Neuronal stem cell (in vitro differentiated cells): ENCODE measurements at regions not wholly inside any gene's neighbourhood (a gene's known extent, or its start where the extent isn't known, plus 50 kb on each side); places are given as distances from the start of the nearest gene placed in this dataset.

Experiments
- DNase-seq: peaks from one replicate; pipeline ENCODE4 v3.0.0-alpha.2; 2013; ENCODE audit warnings: low spot score
- H2AFZ ChIP-seq: one replicate; pipeline ENCODE4 v1.6.1; 2013; ENCODE audit warnings: mild to moderate bottlenecking, low read length, inconsistent platforms
- H2AK5ac ChIP-seq: 2 replicates; pipeline ENCODE4 v1.6.1; 2013; ENCODE audit warnings: low read depth, mild to moderate bottlenecking, inconsistent platforms, low read length, moderate library complexity, mixed read lengths
- H2BK120ac ChIP-seq: 2 replicates; pipeline ENCODE4 v1.6.1; 2013; ENCODE audit warnings: low read depth, mild to moderate bottlenecking, inconsistent platforms, low read length, moderate library complexity, mixed read lengths
- H2BK12ac ChIP-seq: one replicate; pipeline ENCODE4 v1.6.1; 2013; ENCODE audit warnings: low read length, inconsistent platforms
- H2BK15ac ChIP-seq: 2 replicates; pipeline ENCODE4 v1.6.1; 2013; ENCODE audit warnings: mild to moderate bottlenecking, low read length, inconsistent platforms, mixed read lengths
- H2BK5ac ChIP-seq: one replicate; pipeline ENCODE4 v1.6.1; 2013; ENCODE audit warnings: inconsistent platforms, mild to moderate bottlenecking, low read length, moderate library complexity
- H3K14ac ChIP-seq: one replicate; pipeline ENCODE4 v1.6.1; 2013; ENCODE audit warnings: low read length, inconsistent platforms
- H3K18ac ChIP-seq: 2 replicates; pipeline ENCODE4 v1.6.1; 2013; ENCODE audit warnings: low read length, inconsistent platforms
- H3K23ac ChIP-seq: 2 replicates; pipeline ENCODE4 v1.6.1; 2013; ENCODE audit warnings: low read depth, mild to moderate bottlenecking, mixed read lengths, low read length, inconsistent platforms; ENCODE audit not compliant: poor library complexity
- H3K27ac ChIP-seq: replicated peaks from 3 replicates; pipeline ENCODE4 v1.5.1; 2013; ENCODE audit warnings: low read length, inconsistent platforms
- H3K27me3 ChIP-seq, 3 experiments: 2 replicates each; pipeline ENCODE4 v1.6.1; 2013; ENCODE audit warnings: low read length in 3 of 3, mild to moderate bottlenecking in 2 of 3, inconsistent platforms in 1 of 3, low read depth in 1 of 3, mixed read lengths in 1 of 3, moderate library complexity in 1 of 3; ENCODE audit not compliant: control insufficient read depth in 3 of 3, insufficient read depth in 3 of 3
- H3K36me3 ChIP-seq, 2 donors: replicated peaks in 1 of 2; 2 replicates each; pipeline ENCODE4 v1.6.1; 2013; ENCODE audit warnings: low read length in 2 of 2; ENCODE audit not compliant: control insufficient read depth in 2 of 2, insufficient read depth in 2 of 2
- H3K4ac ChIP-seq: 2 replicates; pipeline ENCODE4 v1.6.1; 2013; ENCODE audit warnings: inconsistent platforms, mild to moderate bottlenecking, low read length, moderate library complexity
- H3K4me1 ChIP-seq, 2 donors: 1 replicate in 1 of 2; 2 replicates in 1 of 2; pipeline ENCODE4 v1.6.1; 2013; ENCODE audit warnings: low read length in 2 of 2, low read depth in 1 of 2; ENCODE audit not compliant: control insufficient read depth in 2 of 2, insufficient read depth in 1 of 2
- H3K4me2 ChIP-seq: one replicate; pipeline ENCODE4 v1.6.1; 2013; ENCODE audit warnings: mild to moderate bottlenecking, low read length, inconsistent platforms; ENCODE audit not compliant: insufficient read depth, poor library complexity, severe bottlenecking
- H3K4me3 ChIP-seq, 2 donors: 2 replicates each; pipeline ENCODE4 v1.5.1; 2013; ENCODE audit warnings: low read length in 2 of 2, mild to moderate bottlenecking in 2 of 2, inconsistent platforms in 1 of 2, moderate library complexity in 1 of 2
- H3K79me1 ChIP-seq: one replicate; pipeline ENCODE4 v1.6.1; 2013; ENCODE audit warnings: low read depth, mild to moderate bottlenecking, inconsistent platforms, low read length, moderate library complexity
- H3K9ac ChIP-seq: one replicate; pipeline ENCODE4 v1.6.1; 2013; ENCODE audit warnings: mild to moderate bottlenecking, low read depth, low read length, inconsistent platforms; ENCODE audit not compliant: poor library complexity
- H3K9me3 ChIP-seq, 2 donors: replicated peaks in 1 of 2; 2 replicates each; pipeline versions ENCODE3 to v1.6.1; 2013; ENCODE audit warnings: low read length in 2 of 2, mild to moderate bottlenecking in 2 of 2, inconsistent platforms in 1 of 2, low read depth in 1 of 2, mixed read lengths in 1 of 2, moderate library complexity in 1 of 2; ENCODE audit not compliant: control insufficient read depth in 2 of 2, insufficient read depth in 1 of 2
- H4K8ac ChIP-seq: one replicate; pipeline ENCODE4 v1.6.1; 2013; ENCODE audit warnings: low read depth, mild to moderate bottlenecking, inconsistent platforms, low read length, moderate library complexity
- H4K91ac ChIP-seq: one replicate; pipeline ENCODE4 v1.6.1; 2013; ENCODE audit warnings: low read length, low read depth, mild to moderate bottlenecking, inconsistent platforms; ENCODE audit not compliant: poor library complexity
- WGBS, 2 donors: extraction: QIAGEN DNeasy Blood & Tissue Kit; methylation state at CpG; one replicate each; pipeline ENCODE4 v1.1.7; 2013; ENCODE audit warnings: missing lambda C conversion rate in 2 of 2, mixed read lengths in 1 of 2; ENCODE audit not compliant: insufficient read length in 2 of 2, insufficient replicate concordance in 1 of 2; ENCODE audit errors: extremely low coverage in 2 of 2; 5-methylcytosine and 5-hydroxymethylcytosine counted together

- no CpG with 5 or more reads among the region's 3 CpGs for WGBS, 2 donors
- no peak overlapping the region for H3K18ac ChIP-seq
- no peak overlapping the region for H2BK12ac ChIP-seq
- DNase-seq: no peak
- no peak overlapping the region for H2BK120ac ChIP-seq
- H2AFZ ChIP-seq: no peak overlapping the region
- H3K36me3 ChIP-seq: no peaks in the 10 kb centered on the region
- no peak overlapping the region for H4K8ac ChIP-seq
- H3K23ac ChIP-seq: no peak overlapping the region
- no peak overlapping the region for H3K9ac ChIP-seq
- H2AK5ac ChIP-seq: no peak overlapping the region
- H3K9me3 ChIP-seq: no peaks in the 10 kb centered on the region
- H3K4ac ChIP-seq: no peak overlapping the region
- H3K27ac ChIP-seq: no peak overlapping the region
- H3K4me2 ChIP-seq: no peak overlapping the region
- no peaks in the 10 kb centered on the region for H3K27me3 ChIP-seq
- H3K4me1 ChIP-seq: peaks cover 0 to 3% of the 10 kb centered on the region in 2 donors
- H3K14ac ChIP-seq: no peak overlapping the region
- no peak overlapping the region for H2BK15ac ChIP-seq
- H3K4me3 ChIP-seq: no peak overlapping the region
- no peaks in the 10 kb centered on the region for H3K79me1 ChIP-seq
- no peak overlapping the region for H2BK5ac ChIP-seq
- no peak overlapping the region for H4K91ac ChIP-seq
Observed at GRCh38 chr1:208455821-208456220, 211.6 kb upstream of the PLXNA2 start.

- Histone ChIP-seq H4K91ac (no peak overlapping the region), H2BK15ac (no peak overlapping the region), H2BK5ac (no peak overlapping the region), H3K18ac (no peak overlapping the region), H2AFZ (no peak overlapping the region), H3K23ac (no peak overlapping the region), H3K4me1 (peaks cover 0 to 3% of the 10 kb centered on the region in 2 donors), H3K36me3 (no peaks in the 10 kb centered on the region), H2BK12ac (no peak overlapping the region), H3K79me1 (no peaks in the 10 kb centered on the region), H3K14ac (no peak overlapping the region), H3K4me3 (no peak overlapping the region), H3K27me3 (no peaks in the 10 kb centered on the region), H3K4ac (no peak overlapping the region), H3K4me2 (no peak overlapping the region), H3K27ac (no peak overlapping the region), H3K9me3 (no peaks in the 10 kb centered on the region), H2AK5ac (no peak overlapping the region), H4K8ac (no peak overlapping the region), H3K9ac (no peak overlapping the region), H2BK120ac (no peak overlapping the region)
- no CpG with 5 or more reads among the region's 2 CpGs for WGBS, 2 donors
- no peak for DNase-seq
Observed at GRCh38 chr1:208456487-208456886, 212.3 kb upstream of the PLXNA2 start.

- Histone ChIP-seq H2AFZ (no peak overlapping the region), H3K23ac (no peak overlapping the region), H2BK120ac (no peak overlapping the region), H3K14ac (no peak overlapping the region), H3K18ac (no peak overlapping the region), H2BK5ac (no peak overlapping the region), H3K27me3 (no peaks in the 10 kb centered on the region), H3K36me3 (no peaks in the 10 kb centered on the region), H3K4me2 (no peak overlapping the region), H2AK5ac (no peak overlapping the region), H3K4me1 (peaks cover 0 to 1% of the 10 kb centered on the region in 2 donors), H3K79me1 (no peaks in the 10 kb centered on the region), H2BK12ac (no peak overlapping the region), H3K9me3 (no peaks in the 10 kb centered on the region), H3K27ac (no peak overlapping the region), H3K4me3 (no peak overlapping the region), H3K9ac (no peak overlapping the region), H4K91ac (no peak overlapping the region), H2BK15ac (no peak overlapping the region), H3K4ac (no peak overlapping the region), H4K8ac (no peak overlapping the region)
- DNase-seq: no peak
- no CpG with 5 or more reads among the region's 3 CpGs for WGBS, 2 donors
Observed at GRCh38 chr1:208460823-208461222, 216.6 kb upstream of the PLXNA2 start.

- H2BK15ac ChIP-seq: no peak overlapping the region
Observed at GRCh38 chr1:208461680-208462079, 217.5 kb upstream of the PLXNA2 start.

More at GRCh38 chr1:208461680-208462079, 217.5 kb upstream of the PLXNA2 start:
- H2AFZ ChIP-seq: no peak overlapping the region
- H3K23ac ChIP-seq: no peak overlapping the region
- no peaks in the 10 kb centered on the region for H3K79me1 ChIP-seq
- no peak overlapping the region for H2BK120ac ChIP-seq
- no peak overlapping the region for H2AK5ac ChIP-seq
- H3K9ac ChIP-seq: no peak overlapping the region
- H3K4ac ChIP-seq: no peak overlapping the region
- H3K18ac ChIP-seq: no peak overlapping the region
- no peaks in the 10 kb centered on the region for H3K27me3 ChIP-seq
- no peak overlapping the region for H4K91ac ChIP-seq
- no peak overlapping the region for H2BK12ac ChIP-seq
- no peaks in the 10 kb centered on the region for H3K9me3 ChIP-seq
- no peaks in the 10 kb centered on the region for H3K36me3 ChIP-seq
- no peak overlapping the region for H3K14ac ChIP-seq
- H2BK5ac ChIP-seq: no peak overlapping the region
- no peak overlapping the region for H3K27ac ChIP-seq
- no peaks in the 10 kb centered on the region for H3K4me1 ChIP-seq
- H4K8ac ChIP-seq: no peak overlapping the region
- no peak for DNase-seq
- no peak overlapping the region for H3K4me3 ChIP-seq
- no peak overlapping the region for H3K4me2 ChIP-seq
- WGBS, 2 donors: no CpG with 5 or more reads among the region's 4 CpGs
